ENCODE measurements at regions not wholly inside any gene's neighbourhood (a gene's known extent, or its start where the extent isn't known, plus 50 kb on each side); places are given as distances from the start of the nearest gene placed in this dataset.

DNA sequence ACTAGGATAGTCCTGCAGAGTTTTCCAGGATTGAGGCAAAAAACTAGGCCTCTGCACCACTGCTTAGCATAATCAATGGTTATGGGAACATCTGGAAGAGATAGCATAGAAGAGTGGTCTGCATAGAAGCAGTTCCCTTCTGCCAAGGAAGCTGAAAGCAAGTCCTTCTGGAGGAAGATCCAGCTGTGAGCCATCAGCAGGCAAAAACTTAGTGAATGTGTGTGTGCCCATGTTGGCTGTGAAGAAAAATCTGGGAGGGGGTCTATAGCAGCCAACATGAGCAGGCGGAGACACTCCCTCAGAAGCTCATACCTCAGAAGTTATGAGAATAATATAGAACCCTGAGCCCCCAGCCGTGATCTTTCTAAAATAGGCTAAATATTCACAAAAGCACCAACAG, 228.1 kb upstream of the STEAP1 start:
- DNase-seq (ENCODE audit: low spot score), result no peak

DNA sequence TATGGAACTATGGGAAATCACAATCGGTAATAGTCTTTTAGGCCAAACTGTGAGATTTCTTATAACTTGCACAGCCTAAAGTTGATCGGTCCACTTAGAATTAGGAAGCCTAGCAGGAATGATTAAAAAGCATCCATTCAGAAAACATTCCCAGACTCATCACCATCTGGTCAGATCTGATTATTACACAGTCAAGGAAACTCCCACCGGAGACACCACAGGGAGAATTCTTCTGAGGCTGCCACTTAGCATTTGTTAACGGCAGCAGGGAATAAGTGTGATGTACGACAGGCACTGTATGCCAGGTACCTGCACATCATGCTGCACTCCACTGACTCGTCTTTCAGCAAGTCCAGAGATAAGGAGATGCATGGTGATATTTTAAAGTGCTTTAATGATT, 227.6 kb upstream of the STEAP1 start:
- no peak for DNase-seq (ENCODE audit: low spot score)

DNA sequence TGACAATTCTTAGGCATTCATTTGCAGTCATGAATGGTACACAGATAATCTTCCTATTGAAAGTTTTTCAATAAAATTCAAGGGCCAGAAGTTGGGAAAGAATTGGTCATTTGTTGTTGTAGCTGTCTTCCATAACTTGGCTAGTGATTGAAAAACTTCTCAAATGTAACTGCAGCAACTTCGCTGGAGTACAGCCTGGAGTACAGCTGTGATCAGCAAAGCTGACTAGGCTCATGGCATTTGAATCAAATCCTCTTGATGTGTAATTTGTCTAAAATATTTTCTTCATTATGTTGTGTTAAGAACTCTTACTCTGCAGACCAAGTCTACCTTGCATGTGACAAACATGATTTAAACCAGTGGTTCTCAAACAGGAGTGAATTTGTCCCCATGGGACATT, 226.5 kb upstream of the STEAP1 start:
- DNase-seq (ENCODE audit: low spot score), result no peak

DNA sequence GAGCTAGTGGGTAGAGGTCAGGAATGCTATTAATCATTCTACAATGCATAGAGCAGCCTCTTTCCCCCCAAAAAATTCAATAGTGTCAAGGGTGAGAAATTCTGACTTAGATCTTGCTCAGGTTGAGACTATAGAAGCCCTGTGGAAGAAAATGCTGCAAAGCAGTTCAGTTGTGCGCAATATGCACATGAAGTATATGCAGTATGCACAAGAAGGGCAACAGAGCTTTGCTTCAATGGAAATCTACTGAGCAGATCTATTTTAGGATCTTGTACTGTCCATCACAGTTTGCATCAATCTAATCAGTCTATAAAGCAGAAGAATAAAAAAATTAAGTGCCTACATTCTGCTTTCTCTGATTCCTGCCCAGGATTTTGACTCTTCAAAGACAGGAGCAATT, 225.8 kb upstream of the STEAP1 start:
- no peak for DNase-seq (ENCODE audit: low spot score)

DNA sequence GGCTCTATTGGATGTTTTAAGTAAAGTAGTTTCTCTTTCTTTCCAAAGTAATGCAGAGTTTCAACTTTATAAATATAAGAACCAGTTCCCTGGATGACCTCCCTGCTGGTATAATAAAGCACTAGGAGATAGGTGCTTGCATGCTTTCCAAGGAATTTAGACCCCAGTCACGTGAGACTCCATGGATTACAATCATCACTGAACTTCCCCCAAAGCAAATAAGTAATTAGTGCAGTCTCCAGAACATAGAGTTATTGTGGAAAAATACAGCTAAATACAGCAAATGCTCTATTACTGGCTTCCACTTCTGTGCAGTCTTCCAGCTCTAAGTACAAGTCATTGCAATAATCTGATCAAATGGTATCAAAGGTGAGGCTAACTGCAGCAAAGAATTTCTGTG, 220.2 kb upstream of the STEAP1 start:
- DNase-seq (ENCODE audit: low spot score), result no peak

DNA sequence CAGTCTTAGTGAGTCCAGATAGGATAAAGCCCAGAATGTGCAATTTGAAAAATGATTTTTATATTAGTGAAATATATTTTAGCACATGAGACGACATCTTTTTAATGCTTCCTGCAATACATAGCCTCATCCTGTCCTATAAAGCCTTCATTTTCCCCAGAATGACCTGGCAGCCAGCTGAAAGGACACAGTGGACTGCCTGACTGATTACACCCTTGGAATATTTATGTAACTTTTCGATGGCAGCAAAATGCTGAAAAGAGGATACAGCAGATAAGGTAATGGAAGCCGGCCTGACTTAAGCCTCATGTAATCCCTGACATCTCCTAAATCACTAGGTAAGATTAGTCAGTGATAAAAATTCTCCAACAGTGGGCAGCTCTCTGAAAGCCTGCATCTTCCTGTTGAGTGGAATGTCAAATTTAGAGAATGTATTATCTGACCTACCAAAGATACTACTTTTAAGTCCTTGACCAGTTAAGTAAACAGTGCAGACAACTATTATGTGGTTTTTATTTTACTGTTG, 210.7 kb upstream of the STEAP1 start:
- DNase-seq (ENCODE audit: low spot score), result peak; percentile 60

DNA sequence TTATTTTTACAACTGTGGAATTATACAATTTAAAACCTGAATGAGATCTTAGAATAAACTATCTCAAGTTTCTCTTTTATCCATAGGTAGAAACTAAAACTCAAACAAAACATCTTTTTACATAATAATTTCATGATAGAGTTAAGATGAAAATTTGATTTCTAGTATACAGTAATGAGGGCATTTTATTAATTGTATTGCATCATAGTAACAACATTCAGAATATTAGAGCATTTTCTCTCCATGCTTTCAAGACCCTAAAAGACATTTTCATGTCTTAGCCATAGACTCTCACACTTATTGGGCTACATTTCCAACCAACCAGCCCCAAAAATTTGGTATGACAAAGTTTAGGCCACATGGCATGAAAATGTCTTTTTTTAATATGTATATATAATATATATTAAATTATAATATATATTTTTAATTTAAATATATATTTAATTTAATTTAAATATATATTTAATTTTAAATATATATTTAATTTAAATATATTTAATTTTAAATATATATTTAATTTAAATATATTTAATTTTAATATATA, 195.7 kb upstream of the STEAP1 start:
- no peak for DNase-seq (ENCODE audit: low spot score)

DNA sequence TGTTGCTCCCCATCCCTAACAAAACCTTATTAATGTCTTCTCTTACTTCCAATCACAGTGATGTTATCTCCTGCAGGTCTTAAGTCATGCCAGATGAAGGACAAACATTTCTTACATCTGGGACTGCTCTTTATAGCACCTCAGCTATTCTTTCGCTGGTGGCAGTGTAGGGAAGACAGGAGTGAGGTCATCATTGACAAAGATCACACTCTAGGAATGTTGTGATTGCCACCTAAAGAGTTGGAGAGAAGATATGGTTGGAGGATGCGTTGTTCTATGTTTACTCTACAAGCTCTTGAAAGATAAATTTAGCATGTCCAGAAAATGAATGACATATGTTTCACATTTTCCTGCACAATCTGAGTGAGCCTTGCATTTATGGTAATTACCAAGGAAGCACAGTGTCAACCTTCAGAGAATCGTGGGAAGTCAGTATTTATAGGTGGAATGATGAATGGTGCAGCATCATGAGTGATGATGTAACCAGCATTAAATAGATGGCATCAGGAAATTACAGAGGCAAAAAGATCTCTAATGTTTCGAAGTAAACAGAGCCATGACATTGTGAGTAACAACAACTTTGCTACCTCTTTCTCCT, 188.1 kb upstream of the STEAP1 start:
- no peak for DNase-seq (ENCODE audit: low spot score)

DNA sequence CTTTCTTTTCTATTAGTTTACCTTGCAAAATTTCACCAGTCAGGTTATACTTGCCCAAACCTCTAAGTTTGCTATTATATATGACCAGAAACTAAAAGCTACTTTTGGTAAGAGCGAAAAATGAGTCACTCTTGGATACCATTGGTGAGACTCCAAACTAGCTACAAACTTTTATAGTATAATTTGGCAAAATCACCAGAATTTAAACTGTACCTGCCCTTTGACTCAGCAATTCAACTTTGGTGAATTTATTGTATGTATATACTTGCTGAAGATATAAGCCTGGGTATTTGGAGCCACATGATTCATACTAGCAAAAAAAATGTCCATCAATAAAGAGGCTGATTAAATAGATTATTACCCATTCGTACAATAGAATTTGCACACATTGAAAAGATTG, 178.7 kb upstream of the STEAP1 start:
- DNase-seq (ENCODE audit: low spot score), result no peak

DNA sequence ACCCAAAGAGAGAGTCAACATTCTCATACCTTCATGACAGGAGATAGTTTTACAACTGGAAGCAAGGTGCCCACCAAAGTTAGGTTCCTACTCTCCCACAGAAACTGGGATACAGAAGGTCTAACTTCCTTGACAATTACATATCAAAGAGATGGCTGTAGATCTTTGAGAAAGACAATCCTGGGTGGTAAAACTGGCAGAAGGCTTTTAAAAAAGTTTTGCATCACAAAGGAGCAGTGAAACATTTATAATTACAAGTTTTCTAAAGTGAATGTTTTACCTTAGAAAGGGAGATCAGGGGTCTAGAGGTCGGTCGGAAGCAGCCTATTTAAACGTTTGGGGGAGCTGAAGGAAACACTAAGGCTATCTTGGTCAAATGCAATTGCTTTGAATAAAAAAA, 166.6 kb upstream of the STEAP1 start:
- no peak for DNase-seq (ENCODE audit: low spot score)

DNA sequence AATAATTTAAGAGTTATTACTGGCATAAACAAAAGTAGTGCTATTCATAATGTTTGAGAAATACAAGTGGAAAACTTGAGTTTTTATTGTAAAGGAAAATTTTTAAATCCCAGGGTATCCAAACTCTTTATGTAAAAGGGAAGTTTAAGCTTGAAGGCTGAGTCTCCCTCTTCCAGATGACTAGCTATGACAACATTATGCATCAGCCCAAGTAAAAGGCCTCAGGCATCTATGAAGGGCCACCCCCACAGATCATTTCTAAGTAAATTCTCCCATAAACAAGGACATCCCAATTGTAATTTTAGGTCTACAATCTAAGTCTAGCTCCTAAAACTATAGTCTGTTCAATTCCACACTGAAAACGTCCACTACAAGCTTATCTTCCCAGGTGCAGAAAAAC, 166.2 kb upstream of the STEAP1 start:
- no peak for DNase-seq (ENCODE audit: low spot score)

DNA sequence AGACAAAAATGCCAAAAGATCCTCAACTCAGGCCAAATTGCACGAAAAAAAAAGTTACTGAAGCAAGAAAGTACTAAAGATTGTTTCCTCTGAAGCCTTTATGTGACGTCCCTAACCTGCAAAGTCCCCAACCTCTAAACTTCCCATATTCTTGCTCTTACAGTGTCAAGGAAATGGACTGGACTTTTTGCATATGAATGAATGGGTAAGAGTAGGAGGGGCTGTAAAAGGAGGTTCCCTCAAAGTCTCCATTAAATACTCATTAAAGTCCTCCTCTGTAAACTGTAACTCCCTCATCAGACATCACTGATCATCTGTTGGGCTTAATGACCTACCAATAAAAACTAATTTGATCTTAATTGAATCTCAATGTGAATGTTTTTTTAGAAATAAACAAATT, 164.8 kb upstream of the STEAP1 start:
- DNase-seq (ENCODE audit: low spot score), result no peak

DNA sequence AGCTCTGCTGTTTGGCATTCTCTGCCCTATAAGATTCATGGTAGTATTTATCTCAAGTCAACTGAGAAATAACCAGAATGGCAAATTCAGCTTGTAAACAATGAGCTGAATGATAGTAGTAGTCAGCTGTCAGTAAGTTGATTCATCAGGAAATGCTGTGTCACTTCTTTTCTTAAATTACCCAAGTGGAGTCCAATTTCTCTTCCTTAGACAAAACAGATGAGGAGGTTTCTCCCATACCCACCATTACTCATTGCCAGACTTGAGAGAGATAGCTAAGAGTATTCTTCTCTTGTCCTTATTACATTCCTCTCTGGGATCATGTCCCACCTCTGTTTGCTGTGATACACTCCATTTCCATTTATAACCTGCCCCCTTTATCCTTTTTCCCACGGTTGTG, 159.8 kb upstream of the STEAP1 start:
- no peak for DNase-seq (ENCODE audit: low spot score)

DNA sequence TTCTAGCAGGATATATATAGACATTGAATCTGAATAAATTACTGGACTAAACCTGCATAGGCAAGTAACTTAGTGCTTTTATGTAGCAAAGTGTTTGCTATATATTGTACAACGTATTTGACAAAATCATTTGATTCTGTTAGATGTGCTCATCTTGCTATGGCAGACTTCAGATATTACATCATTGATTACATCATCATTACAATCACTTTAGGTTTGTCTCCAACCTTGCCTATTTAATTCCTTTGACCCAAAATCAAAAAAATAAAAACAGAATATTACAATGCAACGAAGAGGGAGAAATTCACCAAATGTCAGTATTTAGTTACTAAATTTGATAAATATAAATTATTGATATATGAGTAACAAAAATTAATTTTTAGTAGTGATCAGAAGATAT, 155.7 kb upstream of the STEAP1 start:
- no peak for DNase-seq (ENCODE audit: low spot score)

DNA sequence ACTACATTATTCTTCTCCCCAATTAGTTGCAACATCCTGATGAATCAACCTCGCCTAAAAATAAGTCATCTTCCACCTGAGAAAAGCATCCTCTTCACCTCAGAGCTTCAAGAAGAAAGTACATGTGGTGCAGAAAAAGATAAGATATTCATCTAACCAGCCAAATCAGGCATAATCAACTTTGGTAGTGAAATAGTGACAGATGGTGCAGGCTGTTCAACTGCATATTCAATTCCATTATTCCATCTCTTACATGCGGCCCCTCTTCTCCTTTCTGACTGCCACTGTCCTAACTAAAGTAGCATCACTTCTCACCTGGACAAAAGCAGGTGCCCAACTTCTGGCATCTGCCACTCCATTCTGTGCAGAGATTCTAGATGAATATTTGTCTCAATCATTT, 148.4 kb upstream of the STEAP1 start:
- DNase-seq (ENCODE audit: low spot score), result no peak

DNA sequence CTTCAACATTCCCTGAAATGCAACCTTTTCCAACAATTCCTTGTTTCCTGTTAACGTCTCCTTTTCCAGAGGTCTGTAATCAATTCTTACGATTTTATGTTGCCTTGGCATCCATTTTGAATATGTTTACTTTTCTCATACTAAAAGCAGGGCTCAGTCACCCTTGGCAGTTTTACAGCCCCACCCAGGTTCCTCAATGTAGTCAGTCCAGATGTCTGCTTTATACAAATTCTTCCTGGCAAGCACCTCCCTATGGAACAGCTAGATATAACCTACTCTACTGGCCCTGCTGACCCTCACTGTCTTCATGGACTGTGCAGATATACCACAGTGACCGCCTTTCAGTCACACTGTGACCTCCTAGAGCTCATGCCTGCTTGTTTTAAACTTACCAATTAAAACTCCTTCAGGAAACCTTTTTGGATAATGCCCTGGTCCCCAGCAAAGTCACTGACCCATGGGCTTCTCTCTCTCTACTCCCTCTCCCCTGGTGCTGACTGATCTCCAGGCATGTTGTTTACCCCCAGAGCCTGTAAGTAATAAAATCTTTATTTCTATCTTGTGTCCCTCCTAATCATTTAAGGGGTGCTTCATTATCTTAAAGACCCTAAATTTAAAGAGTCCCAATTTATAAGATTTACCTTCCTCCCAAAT, 147.1 kb upstream of the STEAP1 start:
- no peak for DNase-seq (ENCODE audit: low spot score)

DNA sequence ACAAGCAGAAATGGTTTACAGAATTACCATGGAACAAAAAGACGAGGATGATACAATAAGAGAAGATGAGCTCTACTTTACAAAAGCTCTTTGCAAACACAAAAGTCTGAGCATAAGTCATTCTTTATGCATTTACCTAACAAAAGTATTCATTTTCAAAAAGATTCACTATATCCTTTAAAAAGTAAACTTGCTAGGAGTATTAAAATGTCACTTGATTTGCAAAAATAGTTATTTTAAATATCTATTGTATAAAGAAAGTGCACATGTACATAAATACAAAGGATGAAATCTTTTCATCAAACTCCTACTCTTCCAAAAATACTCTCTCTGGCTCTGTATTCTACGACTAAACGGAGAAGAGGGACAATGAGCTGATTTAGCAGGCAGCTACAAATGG, 146.4 kb upstream of the STEAP1 start:
- no peak for DNase-seq (ENCODE audit: low spot score)

DNA sequence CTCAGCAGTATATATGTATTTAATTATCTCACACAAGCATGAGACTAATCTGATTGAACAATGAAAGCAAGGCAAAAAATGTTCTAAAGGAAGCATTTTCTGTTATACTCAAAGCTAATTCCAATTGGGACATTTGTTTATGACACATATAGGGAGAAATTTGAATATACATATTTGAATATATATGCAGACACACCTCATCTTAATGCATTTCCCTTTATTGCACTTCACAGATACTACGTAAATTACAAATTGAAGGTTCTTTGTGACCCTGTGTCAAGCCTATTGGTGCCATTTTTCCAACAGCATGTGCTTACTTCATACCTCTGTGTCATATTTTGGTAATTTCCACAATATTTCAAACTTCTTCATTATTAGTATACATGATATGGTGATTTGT, 132.1 kb upstream of the STEAP1 start:
- DNase-seq (ENCODE audit: low spot score), result no peak

DNA sequence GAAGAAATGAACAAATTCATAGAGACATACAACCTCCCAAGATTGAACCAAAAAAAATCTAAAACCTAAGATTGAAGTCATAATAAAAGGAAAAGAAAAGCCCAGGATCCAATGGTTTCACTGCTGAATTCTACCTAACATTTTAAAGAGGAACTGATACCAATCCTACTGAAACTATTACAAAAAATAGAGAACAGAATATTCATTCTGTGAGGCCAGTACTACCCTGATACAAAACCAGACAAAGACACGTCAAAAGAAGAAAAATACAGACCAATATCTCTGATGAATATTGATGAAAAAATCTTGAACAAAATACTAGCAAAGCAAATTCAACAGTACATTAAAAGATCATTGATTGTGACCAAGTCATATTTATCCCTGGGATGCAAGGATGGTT, 128.5 kb upstream of the STEAP1 start:
- DNase-seq (ENCODE audit: low spot score), result no peak

DNA sequence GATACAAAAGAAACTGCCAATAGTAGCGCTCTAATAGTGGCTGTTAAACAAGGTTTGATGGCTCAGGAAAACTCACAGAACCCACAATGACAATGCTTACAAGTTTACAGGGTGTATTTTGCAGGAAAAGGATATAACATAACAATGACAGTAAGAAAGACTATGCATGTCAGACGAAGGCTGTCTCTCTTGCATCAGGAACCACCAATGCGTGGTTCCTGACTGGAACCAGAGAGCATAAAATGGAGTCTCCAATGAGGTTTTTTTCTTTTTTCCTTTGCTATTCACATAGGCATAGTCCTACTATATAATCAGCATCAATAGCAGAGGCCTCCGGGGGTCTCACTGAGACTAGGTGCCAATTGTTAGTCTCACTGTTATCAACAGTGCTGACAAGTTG, 120.4 kb upstream of the STEAP1 start:
- no peak for DNase-seq (ENCODE audit: low spot score)

DNA sequence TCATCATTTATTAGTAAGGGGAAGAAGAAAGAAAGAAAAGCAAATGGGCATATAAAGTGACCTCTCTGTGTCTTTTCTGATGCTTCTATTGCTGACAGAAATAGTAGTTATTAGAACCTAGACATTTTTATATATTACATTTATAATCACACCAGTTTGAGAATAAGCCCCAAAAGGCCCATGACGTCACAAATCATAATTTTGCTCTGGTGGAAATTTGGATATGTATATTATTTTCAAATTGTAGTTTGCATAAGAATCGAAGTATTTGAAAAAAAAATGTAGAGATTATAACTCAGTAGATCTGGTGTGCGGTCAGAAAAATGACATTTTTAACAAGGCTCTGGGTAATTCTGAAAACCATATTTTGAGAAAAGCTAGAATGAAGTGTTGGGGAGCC, 101.2 kb upstream of the STEAP1 start:
- DNase-seq (ENCODE audit: low spot score), result no peak

DNA sequence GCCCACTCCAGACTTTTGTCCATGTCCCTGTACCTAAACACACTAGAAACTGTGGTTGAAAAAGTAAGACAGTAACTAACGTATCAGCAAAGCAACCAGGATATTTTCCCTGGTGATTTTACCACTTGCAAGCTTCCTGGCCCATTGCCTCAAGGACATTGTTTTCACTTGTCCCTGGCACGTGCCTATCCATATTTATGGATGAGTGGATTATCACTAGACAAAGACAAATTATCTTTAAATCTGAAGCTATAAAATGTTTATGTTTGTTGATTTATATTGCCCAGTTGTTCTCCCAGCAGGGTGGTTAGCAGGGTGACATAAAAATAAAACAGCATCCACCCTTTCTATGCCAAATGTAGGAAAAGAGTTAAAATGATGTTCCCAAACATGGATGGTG, 93.2 kb upstream of the STEAP1 start:
- DNase-seq (ENCODE audit: low spot score), result no peak

DNA sequence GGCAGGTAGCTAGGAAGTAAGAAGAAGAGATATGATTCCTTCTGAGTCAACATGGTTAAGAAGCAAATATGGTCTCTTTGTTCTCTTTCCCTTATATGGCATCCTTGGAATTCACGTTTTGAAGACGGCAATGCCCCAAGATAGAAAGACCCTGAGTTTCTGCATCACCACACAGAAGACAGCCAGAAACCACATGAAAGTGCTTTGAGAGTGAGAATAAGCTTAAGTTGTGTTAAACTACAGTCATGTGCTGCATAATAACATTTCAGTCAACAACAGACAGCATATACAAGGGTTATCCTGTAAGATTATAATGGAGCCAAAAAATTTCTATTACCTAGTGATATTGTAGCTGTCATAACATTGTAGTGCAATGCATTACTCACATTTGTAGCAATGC, 89.9 kb upstream of the STEAP1 start:
- no peak for DNase-seq (ENCODE audit: low spot score)

DNA sequence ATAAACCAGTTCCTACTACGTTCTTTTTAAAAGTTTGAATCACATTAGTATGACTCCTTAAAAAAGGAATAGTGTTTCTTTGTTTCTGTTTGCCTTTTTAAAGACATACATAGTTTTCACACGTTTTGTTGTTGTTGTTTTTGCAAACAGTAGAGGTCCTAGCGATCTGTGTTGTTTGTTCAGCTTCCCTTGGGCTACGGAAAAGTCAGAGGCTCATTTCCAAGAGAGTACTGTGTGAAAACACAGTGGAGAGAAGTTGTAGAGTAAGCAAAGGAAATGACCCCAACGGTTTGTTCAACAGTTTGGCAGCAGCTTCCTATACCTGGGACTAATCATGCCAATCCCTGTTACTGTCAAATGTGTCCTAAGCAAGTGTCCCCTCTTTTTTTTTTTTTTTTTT, 87.1 kb upstream of the STEAP1 start:
- DNase-seq (ENCODE audit: low spot score), result no peak
